Adipocyte (in vitro differentiated cells): ENCODE measurements at regions not wholly inside any gene's neighbourhood (a gene's known extent, or its start where the extent isn't known, plus 50 kb on each side); places are given as distances from the start of the nearest gene placed in this dataset.

Experiments used
- DNase-seq: peaks from one replicate; pipeline ENCODE4 v3.0.0-alpha.2; 2015; ENCODE audit warnings: low read depth
- H3K27me3 ChIP-seq: replicated peaks from 2 replicates; pipeline ENCODE4 v1.7.0; 2013; ENCODE audit warnings: mild to moderate bottlenecking, low read length, moderate library complexity; ENCODE audit not compliant: control insufficient read depth, insufficient read depth
- H3K36me3 ChIP-seq: 2 replicates; pipeline ENCODE4 v1.7.0; 2013; ENCODE audit warnings: low read length, mild to moderate bottlenecking, moderate library complexity; ENCODE audit not compliant: control insufficient read depth, insufficient read depth, severe bottlenecking
- H3K4me1 ChIP-seq: 2 replicates; pipeline ENCODE4 v1.7.0; 2013; ENCODE audit warnings: mild to moderate bottlenecking, low read length, moderate library complexity; ENCODE audit not compliant: control insufficient read depth, insufficient read depth
- H3K4me3 ChIP-seq: 2 replicates; pipeline ENCODE4 v1.7.0; 2013; ENCODE audit warnings: mild to moderate bottlenecking, low read length, moderate library complexity
- H3K9ac ChIP-seq: 2 replicates; pipeline ENCODE4 v1.7.0; 2013; ENCODE audit warnings: mild to moderate bottlenecking, low read length, moderate library complexity
- H3K9me3 ChIP-seq: 2 replicates; pipeline ENCODE4 v1.7.0; 2013; ENCODE audit warnings: mild to moderate bottlenecking, low read length, moderate library complexity; ENCODE audit not compliant: control insufficient read depth

GRCh38 chr3:72284471-72284870 lies 499.5 kb upstream of the PROK2 start:
- peaks cover 10% of the 10 kb centered on the region for H3K9me3 ChIP-seq
- no peaks in the 10 kb centered on the region for H3K36me3 ChIP-seq
- peaks cover 55% of the 10 kb centered on the region for H3K27me3 ChIP-seq
- no peak overlapping the region for H3K9ac ChIP-seq
- H3K4me3 ChIP-seq, result no peak overlapping the region
- no peak for DNase-seq
- H3K4me1 ChIP-seq, result no peaks in the 10 kb centered on the region

DNA sequence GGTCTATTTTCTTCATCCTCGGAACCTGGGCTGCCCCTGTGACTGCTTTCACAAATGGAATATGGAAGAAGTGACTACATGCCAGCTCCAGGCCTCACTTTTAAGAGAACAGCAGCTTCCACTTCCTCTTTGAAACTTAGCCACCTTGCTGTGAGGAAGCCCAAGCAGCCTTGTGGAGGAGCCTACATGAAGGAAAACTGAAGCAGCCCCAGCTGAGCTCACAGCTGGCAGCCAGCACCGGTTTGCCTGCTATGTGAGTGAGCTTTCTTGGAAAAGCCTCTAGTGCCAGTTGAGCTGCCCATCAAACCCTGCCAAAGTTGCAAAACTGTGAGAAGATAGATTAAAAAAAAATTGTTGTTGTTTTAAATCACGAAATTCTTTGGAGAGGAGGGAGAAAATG lies 498.0 kb upstream of the PROK2 start:
- H3K27me3 ChIP-seq, result peaks cover 55% of the 10 kb centered on the region
- H3K36me3 ChIP-seq, result no peaks in the 10 kb centered on the region
- H3K9me3 ChIP-seq, result peaks cover 10% of the 10 kb centered on the region
- no peak for DNase-seq
- H3K4me1 ChIP-seq, result no peaks in the 10 kb centered on the region
- H3K4me3 ChIP-seq, result no peak overlapping the region
- H3K9ac ChIP-seq, result no peak overlapping the region

DNA sequence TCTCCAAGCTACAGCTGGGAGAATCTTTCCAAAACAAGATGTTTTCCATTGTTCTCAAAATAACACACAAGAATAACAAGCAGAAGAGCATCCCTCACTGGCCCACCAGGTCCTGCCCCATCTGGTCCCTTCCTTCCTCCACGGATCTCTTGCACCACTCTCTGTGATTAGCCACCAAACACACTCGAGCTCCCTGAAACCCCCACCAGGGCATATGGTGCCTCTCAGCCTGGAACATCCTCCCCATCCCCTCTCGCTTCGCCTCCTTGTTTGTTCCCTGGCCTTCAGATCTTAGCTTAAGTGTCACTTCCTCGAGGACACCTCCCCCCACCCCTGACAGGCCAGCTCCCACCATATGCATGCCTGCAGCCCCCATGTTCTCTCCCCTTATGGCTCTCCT lies 496.6 kb upstream of the PROK2 start:
- Histone ChIP-seq H3K4me3 (no peak overlapping the region), H3K4me1 (no peaks in the 10 kb centered on the region), H3K9ac (no peak overlapping the region), H3K36me3 (no peaks in the 10 kb centered on the region), H3K9me3 (peaks cover 20% of the 10 kb centered on the region), H3K27me3 (peaks cover 42% of the 10 kb centered on the region)
- no peak for DNase-seq

- Histone ChIP-seq H3K36me3 (no peaks in the 10 kb centered on the region), H3K4me3 (no peak overlapping the region)
- no peak for DNase-seq
Observed at GRCh38 chr3:72280876-72281275, 495.9 kb upstream of the PROK2 start.

GRCh38 chr3:72279631-72280041 lies 494.7 kb upstream of the PROK2 start:
- Histone ChIP-seq H3K27me3 (peaks cover 26% of the 10 kb centered on the region), H3K36me3 (no peaks in the 10 kb centered on the region)

More at GRCh38 chr3:72280876-72281275, 495.9 kb upstream of the PROK2 start:
- no peak overlapping the region for H3K9ac ChIP-seq
- peaks cover 36% of the 10 kb centered on the region for H3K27me3 ChIP-seq
- no peaks in the 10 kb centered on the region for H3K4me1 ChIP-seq
- H3K9me3 ChIP-seq, result peaks cover 22% of the 10 kb centered on the region

DNA sequence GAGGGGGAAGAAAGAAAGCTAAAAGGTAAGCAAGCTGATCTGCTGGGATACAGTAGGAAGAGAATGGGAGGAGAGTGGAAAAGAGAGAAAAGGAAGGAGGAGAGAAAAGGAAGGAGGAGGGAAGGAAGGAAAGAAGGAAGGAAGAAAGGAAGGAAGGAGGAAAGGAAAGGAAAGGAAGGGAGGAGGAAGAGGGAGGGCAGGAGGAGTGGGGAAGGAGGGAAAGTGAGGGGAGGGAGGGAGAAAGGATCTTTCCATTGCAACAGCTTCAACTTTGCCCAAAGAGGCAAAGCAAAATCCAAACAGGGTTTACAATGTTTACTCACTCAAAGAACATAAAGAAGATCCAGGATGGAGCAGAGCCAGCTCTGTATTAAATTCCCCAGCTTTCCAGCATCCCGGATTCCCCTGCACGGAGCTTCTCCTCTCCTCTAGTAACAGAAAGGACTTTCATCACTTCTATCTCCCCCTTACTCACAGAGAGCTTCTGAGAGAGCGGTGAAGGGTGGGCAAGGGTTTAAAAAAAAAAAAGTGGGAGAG lies 494.2 kb upstream of the PROK2 start:
- no peak for DNase-seq
- H3K4me1 ChIP-seq, result peaks cover 10% of the 10 kb centered on the region
- no peaks in the 10 kb centered on the region for H3K36me3 ChIP-seq
- H3K27me3 ChIP-seq, result peaks cover 26% of the 10 kb centered on the region
- no peak overlapping the region for H3K9ac ChIP-seq
- peaks cover 22% of the 10 kb centered on the region for H3K9me3 ChIP-seq
- no peak overlapping the region for H3K4me3 ChIP-seq

More at GRCh38 chr3:72279631-72280041, 494.7 kb upstream of the PROK2 start:
- DNase-seq, result no peak
- peaks cover 22% of the 10 kb centered on the region for H3K9me3 ChIP-seq
- H3K9ac ChIP-seq, result no peak overlapping the region
- peaks cover 5% of the 10 kb centered on the region for H3K4me1 ChIP-seq
- no peak overlapping the region for H3K4me3 ChIP-seq

DNA sequence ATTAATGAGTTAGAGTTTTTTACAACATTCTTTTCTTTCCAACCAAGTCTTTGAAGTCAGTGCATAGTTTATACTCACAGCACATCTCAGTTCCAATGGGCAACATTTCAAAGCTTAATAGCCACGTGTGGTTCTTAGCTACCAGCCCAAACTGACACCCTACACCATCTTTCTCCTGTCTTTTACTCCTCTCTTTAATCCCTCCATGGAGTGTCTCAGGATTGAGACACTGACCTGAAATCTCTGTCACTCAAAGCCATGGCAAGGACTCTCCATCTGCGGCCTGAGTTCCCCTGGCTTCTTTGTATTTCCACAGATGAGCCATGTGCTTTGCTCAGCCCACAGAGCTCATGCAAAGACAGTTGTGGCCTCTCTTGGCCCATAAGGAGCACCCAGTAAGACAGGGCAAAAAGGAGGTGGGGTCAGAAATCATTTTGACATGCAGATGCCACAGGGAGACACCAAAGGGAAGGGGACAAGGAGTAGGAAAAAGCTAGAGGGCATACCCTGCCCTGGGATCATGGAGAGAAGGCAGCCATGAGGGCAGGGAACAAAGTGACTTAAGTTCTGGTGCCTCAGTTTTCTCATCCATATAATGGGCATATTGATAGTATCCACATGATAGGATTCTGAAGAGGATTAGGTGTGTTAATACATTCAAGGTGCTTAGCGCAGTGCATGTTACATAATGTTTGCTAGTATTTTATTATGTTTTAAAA lies 493.6 kb upstream of the PROK2 start:
- H3K36me3 ChIP-seq, result no peaks in the 10 kb centered on the region
- H3K27me3 ChIP-seq, result peaks cover 26% of the 10 kb centered on the region

DNA sequence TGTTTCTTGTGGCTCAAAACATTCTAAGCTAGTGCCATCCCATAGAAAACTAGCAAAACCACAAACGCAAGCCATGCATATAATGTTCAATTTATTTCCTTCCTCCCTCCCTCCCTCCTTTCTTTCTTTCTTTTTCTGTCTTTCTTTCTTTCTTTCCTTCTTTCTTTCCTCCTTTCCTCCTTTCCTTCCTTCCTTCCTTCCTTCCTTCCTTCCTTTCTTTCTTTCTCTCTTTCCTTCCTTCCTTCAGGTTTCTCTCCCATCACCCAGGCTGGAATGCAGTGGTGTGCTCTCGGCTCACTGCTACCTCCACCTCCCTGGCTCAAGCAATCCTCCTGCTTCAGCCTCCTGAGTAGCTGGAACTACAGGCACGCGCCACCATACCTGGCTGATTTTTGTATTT lies 492.8 kb upstream of the PROK2 start:
- Histone ChIP-seq H3K27me3 (peaks cover 26% of the 10 kb centered on the region), H3K9me3 (peaks cover 14% of the 10 kb centered on the region)

More for the DNA sequence above, 493.6 kb upstream of the PROK2 start:
- Histone ChIP-seq H3K9me3 (peaks cover 22% of the 10 kb centered on the region), H3K4me3 (no peak overlapping the region), H3K4me1 (peaks cover 16% of the 10 kb centered on the region), H3K9ac (no peak overlapping the region)
- DNase-seq, result no peak

GRCh38 chr3:72276806-72277205 lies 491.9 kb upstream of the PROK2 start:
- Histone ChIP-seq H3K4me3 (no peak overlapping the region), H3K4me1 (peaks cover 21% of the 10 kb centered on the region), H3K9me3 (peaks cover 11% of the 10 kb centered on the region), H3K36me3 (no peaks in the 10 kb centered on the region), H3K9ac (no peak overlapping the region), H3K27me3 (peaks cover 20% of the 10 kb centered on the region)
- no peak for DNase-seq

More for the DNA sequence above, 492.8 kb upstream of the PROK2 start:
- H3K4me3 ChIP-seq, result no peak overlapping the region
- H3K36me3 ChIP-seq, result no peaks in the 10 kb centered on the region
- no peak overlapping the region for H3K9ac ChIP-seq
- peaks cover 21% of the 10 kb centered on the region for H3K4me1 ChIP-seq
- no peak for DNase-seq

GRCh38 chr3:72275331-72275751 lies 490.4 kb upstream of the PROK2 start:
- no peak overlapping the region for H3K9ac ChIP-seq
- no peak for DNase-seq
- no peak overlapping the region for H3K4me3 ChIP-seq
- peaks cover 32% of the 10 kb centered on the region for H3K4me1 ChIP-seq
- H3K27me3 ChIP-seq, result peaks cover 10% of the 10 kb centered on the region
- peaks cover 11% of the 10 kb centered on the region for H3K9me3 ChIP-seq
- H3K36me3 ChIP-seq, result no peaks in the 10 kb centered on the region

DNA sequence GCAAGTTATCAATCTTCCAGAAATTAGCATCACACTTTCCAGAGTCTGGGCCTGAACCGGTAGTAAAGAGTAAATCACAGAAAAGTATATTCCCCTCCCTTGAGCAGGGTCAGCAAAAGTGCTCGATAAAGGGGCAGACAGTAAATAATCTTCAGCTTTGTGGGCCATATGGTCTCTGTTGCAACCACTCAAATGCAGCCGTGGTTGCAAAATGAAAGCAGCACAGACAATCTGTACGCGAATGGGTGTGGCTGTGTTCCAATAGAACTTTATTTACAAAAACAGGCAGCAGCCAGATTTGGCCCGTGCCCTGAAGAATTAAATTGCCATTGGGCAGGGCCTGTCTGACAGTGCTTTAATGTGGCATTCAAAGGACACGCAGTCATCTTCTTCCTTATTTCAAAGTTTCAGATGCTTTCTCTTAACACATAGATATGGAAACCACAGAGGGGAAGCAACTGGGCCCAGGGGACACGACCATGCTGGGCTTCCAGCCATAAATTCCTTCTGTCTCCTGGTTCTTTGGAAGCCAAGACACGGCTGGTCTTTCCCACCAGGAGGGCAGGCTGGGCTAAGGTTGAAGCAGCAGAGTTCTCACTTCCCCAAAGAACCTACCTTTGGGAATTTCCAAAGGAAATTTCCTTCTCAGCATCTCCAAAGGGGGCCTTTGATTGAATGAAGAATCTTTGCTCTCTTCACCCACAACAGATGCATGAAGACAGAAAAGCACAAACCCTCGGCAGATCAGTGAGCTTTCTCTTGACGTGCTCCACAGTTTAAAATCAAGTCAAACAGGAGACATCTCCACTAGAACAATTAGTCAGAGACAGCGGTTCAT lies 489.8 kb upstream of the PROK2 start:
- Histone ChIP-seq H3K36me3 (no peaks in the 10 kb centered on the region), H3K9ac (peak overlapping the region; percentile 61), H3K4me3 (peak overlapping the region; percentile 52), H3K9me3 (peaks cover 11% of the 10 kb centered on the region), H3K4me1 (peaks cover 37% of the 10 kb centered on the region), H3K27me3 (peaks cover 10% of the 10 kb centered on the region)
- DNase-seq, result peak; percentile 87
